IPS-NIHi7 (cell line): ENCODE measurements at regions not wholly inside any gene's neighbourhood (a gene's known extent, or its start where the extent isn't known, plus 50 kb on each side); places are given as distances from the start of the nearest gene placed in this dataset.
"Not testable (repeated sequence)": the region's sequence is repeated elsewhere in the genome, so short reads cannot be mapped to it uniquely, and the experiment has no call there.

Experiments
- DNase-seq: peaks from one replicate; pipeline ENCODE4 v3.0.0; 2012; ENCODE audit warnings: mixed read lengths; ENCODE audit errors: extremely low spot score

DNA sequence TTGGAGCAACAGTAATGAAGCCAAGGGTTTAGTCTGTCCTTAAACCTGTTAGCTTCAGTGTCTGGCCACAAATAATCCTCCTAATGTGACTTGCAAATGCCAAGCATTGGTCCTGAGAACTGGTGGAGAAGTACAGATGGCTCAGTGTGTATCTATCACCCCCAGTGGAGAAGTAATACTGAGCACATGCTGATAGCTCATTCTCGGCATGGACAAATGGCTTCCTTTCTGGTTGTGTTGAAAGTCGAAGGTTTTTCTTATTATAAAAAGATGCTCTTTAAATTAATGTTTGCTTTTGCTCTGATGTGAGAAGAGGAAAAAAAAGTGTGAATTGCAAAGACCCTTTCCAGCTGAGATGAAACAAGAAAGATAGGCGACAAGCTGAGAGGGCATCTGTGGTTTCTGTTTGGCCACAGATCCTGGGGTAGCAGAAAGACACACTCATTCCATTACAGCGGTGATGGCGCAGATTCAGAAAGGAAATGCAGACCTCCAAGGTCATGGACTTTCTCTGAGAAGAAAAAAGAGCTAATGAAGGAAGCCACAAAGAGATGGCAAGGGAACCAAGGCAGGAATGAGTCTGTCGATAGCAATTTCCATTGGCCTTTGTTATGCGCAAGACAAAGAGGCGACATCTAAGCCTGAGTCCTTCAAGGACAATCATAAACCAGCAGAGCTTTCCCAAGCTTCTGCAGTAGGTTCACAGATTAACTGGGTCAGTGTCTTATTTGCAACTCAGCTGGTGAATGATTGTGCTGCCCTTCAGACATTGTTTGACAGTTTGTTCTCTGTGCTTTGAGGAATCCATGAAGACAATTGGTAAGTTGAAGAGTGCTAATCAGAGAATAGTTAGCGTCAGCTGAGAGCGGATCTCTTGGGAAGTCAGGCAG is 155.5 kb upstream of the RGS6 start:
- peak; percentile 35 for DNase-seq

DNA sequence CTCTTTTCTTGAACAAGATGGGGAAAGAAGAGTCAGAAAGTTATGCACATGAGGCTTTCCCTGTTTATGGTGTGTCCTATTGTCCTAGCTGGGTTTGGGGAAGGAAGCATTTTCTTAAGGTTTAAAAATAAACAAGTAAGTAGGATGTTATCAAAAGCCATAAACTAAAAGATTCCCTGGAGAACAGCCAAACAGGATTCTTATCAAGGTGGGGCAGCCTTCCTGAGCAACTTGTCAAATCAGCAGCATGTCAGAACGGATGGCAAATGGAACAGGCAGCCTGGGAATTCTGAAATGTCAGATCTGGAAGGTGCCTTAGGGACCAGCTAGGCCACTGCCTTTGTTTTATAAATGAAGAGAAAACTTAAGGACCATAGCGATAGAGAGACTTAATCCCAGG is 152.2 kb upstream of the RGS6 start:
- no peak for DNase-seq

GRCh38 chr14:71780822-71781221 is 151.4 kb upstream of the RGS6 start:
- DNase-seq, result no peak

GRCh38 chr14:71783088-71783487 is 149.1 kb upstream of the RGS6 start:
- no peak for DNase-seq

GRCh38 chr14:71783786-71784185 is 148.4 kb upstream of the RGS6 start:
- DNase-seq, result no peak

DNA sequence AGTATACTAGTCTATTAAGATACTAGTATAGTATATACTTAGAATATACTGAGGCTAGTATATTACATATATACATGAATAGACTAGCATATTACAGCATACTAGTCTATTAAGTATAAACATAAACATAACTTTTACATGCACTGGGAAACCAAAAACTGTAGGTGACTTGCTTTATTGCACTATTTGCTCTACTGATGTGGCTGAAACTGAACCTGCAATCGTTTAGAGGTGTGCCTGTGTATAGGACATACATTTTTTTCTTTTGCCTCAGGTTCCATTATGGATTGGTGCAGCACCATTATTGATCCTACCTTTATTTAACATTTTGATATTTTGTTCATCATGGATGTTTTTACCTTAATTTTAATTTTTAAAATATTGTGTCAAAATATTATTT is 143.2 kb upstream of the RGS6 start:
- no peak for DNase-seq

DNA sequence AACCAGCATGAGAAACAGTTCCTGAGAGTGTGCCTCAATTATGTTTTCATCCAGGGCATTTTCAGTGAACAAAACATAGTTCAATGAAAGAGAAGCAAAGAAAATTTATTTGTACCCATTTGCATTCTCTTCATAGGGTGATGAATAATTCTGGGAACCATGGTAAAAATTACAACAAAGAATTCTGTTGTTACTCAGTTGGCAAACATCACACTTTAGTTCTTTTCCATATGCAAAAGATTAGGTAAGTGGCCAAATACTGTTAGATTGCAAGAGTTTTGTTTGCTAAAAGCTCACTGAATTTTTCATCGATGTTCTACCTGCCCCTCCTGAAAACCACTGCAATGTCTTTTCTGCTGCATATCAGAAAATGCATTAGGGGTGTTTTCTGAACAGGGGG is 132.4 kb upstream of the RGS6 start:
- DNase-seq, result no peak

DNA sequence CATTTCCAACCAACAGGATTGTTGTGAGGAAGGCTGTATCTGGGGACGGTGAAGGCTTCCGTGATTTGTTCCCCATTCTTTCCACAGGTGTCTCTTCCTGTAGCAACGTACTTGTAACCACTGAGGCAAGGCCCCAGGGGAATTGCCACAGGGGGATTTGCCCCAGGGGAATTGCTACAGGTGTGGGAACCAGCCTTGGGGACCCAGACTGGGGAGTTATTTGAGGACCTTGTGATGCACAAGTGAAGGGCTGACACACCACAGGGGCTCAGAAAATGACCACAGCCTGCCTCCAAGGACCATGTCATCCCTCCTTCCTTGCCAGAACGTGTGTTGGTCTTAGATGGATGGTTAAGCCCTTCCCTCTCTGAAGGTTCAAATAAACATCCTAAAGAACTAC is 131.4 kb upstream of the RGS6 start:
- no peak for DNase-seq

DNA sequence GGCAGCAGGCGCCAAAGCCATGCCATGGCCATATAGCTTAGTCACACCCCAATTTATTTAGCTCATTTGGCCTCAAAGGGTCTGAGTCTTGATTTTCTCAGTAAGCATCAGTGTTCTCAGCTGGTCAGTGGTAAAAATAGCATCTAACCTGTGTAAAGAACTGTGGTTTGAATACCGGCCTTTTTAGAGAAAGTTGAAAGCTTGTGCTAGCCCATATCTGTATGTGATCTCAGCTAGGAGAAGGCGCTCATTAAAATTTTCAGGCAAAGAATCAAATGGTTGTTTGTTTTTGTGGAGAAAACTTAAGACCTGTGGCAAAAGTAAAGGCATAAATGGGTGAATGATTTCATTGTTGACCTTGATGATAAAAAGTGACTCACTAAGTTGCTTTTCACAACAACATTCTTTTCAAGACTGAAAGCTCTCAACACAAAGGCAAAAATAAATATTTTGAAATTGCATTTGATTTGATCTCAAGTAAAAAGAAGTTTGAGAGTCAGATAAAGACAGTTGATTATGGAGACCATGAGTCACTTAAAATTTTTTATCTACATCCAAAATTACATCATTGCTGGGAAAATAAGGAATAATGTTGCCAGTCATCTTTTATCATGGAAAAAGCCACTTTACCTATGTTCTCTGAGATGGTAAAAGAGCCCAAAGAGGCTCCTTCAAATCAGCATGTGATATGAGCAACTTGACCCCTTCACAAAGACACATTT is 128.5 kb upstream of the RGS6 start:
- no peak for DNase-seq

DNA sequence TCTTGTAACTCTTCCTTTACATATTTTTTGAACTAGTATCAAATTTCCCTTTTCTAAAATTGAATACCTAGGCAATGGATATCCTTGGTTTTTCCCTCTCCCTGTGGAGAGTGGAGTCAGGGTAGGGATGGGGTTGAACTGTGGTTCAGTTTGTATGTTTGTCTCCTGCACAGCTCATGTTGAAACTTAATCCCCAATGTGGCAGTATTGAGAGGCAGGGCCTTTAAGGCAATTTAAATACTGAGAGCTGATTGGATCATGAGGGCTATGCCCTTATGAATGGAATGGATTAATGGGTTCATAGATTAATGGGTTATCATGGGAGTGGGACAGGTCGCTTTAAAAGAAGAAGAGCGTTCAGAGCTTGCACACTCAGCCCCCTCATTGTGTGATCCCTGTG is 127.2 kb upstream of the RGS6 start:
- no peak for DNase-seq

DNA sequence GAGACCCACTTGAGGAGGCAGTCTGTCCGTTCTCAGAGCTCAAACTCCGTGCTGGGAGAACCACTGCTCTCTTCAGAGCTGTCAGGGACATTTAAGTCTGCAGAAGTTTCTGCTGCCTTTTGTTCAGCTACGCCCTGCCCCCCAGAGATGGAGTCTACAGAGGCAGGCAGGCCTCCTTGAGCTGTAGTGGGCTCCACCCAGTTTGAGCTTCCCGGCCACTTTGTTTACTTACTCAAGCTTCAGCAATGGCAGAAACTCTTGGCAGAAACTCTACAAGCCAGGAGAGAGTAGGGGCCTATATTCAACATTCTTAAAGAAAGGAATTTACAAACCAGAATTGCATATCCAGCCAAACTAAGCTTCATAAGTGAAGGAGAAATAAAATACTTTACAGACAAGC is 125.2 kb upstream of the RGS6 start:
- not testable (repeated sequence) for DNase-seq

DNA sequence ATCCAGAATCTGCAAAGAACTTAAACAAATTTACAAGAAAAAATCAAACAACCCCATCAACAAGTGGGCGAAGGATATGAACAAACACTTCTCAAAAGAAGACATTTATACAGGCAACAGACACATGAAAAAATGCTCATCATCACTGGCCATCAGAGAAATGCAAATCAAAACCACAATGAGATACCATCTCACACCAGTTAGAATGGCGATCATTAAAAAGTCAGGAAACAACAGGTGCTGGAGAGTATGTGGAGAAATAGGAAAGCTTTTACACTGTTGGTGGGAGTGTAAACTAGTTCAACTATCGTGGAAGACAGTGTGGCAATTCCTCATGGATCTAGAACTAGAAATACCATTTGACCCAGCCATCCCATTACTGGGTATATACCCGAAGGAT is 121.4 kb upstream of the RGS6 start:
- not testable (repeated sequence) for DNase-seq

GRCh38 chr14:71812693-71813092 is 119.5 kb upstream of the RGS6 start:
- no peak for DNase-seq

GRCh38 chr14:71815110-71815509 is 117.1 kb upstream of the RGS6 start:
- no peak for DNase-seq

- peak; percentile 34 for DNase-seq
Measured at GRCh38 chr14:71824816-71825215, 107.4 kb upstream of the RGS6 start.

DNA sequence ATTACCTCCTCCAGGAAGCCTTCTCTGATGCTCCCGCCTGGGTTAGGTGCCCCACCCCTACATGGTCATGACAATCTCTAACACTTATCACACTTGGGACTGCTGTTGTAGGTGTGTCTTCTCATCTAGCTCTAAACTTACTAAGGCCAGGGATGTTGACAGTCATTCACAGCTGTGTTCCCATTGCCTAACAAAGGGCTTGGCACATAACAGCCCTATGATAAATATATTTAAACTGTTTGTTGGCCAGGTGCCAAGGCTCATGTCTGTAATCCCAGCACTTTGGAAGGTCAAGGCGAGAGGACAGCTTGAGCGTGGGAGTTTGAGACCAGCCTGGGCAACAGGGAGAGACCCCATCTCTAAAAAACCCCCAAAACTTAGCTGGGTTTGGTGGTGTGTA is 98.8 kb upstream of the RGS6 start:
- DNase-seq, result no peak

- DNase-seq, result no peak
Measured at GRCh38 chr14:71834284-71835204, 97.7 kb upstream of the RGS6 start.

DNA sequence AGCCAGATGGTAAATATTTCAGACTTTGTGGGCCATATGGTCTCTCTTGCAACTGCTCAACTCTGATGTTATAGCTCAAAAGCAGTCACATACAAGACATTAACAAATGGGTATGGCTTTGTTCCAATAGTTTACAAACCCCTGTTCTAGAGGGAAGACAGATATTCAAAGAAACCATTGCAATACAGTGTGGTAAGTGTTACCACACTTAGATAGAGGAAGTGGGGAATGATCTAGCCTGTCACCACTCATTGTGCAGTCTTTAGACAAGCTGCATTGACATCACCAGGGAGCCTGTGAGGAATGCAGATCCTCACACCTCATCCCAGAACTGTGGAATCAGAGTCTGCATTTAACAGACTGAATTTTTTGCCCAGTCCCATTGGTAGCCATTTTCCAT is 80.0 kb upstream of the RGS6 start:
- DNase-seq, result no peak

DNA sequence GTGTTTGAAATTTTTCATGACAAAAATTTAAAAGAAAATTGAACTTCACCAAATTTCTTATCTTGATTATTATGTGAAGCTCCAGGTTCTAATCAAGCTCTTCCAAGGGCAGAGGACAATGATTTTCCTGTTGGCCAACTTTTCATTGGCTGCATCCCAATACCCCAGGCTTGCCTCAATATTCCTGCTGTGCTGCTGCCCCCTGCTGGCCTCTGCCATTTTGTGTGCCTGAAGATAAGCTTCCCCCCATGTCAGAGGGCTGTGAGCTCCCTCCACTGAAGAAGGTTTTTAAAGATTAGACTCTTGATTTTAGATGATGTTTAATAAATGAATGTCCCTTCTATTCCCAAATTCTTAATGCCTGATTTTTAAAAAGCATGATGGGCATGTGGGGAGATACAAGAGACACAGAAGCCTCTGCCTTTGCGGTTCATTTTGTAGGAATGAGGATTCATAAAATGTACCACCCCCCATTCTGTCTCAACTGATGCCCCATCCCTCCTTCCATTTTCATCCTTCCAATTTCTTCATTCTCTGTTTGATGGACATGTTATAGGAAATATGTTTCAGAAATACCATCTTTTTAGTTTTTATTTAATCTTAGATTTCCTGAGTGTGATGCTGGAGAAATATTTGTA is 76.7 kb upstream of the RGS6 start:
- peak; percentile 84 for DNase-seq

- DNase-seq, result no peak
Measured at GRCh38 chr14:71856199-71856919, 75.9 kb upstream of the RGS6 start.

- DNase-seq, result no peak
Measured at GRCh38 chr14:71863049-71863448, 69.2 kb upstream of the RGS6 start.
